GM13976 (cell line): ENCODE measurements at regions not wholly inside any gene's neighbourhood (a gene's known extent, or its start where the extent isn't known, plus 50 kb on each side); places are given as distances from the start of the nearest gene placed in this dataset.
"Not testable (repeated sequence)": the region's sequence is repeated elsewhere in the genome, so short reads cannot be mapped to it uniquely, and the experiment has no call there.

ENCODE experiments used
- DNase-seq: peaks from one replicate; pipeline ENCODE4 v3.0.0; 2012; ENCODE audit warnings: low spot score
- CTCF ChIP-seq: IDR thresholded peaks from 2 replicates; pipeline ENCODE4 v1.5.1; 2012; ENCODE audit warnings: borderline replicate concordance, mild to moderate bottlenecking; ENCODE audit not compliant: insufficient read depth; ENCODE audit errors: extremely low read depth, missing control alignments, control extremely low read depth
- in situ Hi-C: fragments of 300-500 bp; cut with MboI; formaldehyde crosslinking; loops from one replicate; pipeline ENCODE4 v1.12.0; 2022; ENCODE audit warnings: low sequenced_read_pairs, mixed read lengths, inconsistent platforms; ENCODE audit not compliant: unreplicated experiment

GRCh38 chr21:8992731-8993174 lies 1528.6 kb upstream of the TPTE start:
- in situ Hi-C loops = no loop called here
- TF ChIP-seq CTCF = no peak
- DNase-seq = no peak

GRCh38 chr21:8993284-8993942 lies 1528.0 kb upstream of the TPTE start:
- in situ Hi-C loops = no loop called here
- DNase-seq = no peak
- TF ChIP-seq CTCF = no peak

GRCh38 chr21:8993943-8994639 lies 1527.3 kb upstream of the TPTE start:
- in situ Hi-C loops = no loop called here

GRCh38 chr21:8994640-8995511 lies 1526.5 kb upstream of the TPTE start:
- TF ChIP-seq CTCF = no peak
- no peak for DNase-seq
- in situ Hi-C loops = no loop called here

More at GRCh38 chr21:8993943-8994639, 1527.3 kb upstream of the TPTE start:
- no peak for DNase-seq
- no peak for TF ChIP-seq CTCF

- in situ Hi-C loops = not testable (repeated sequence)
These were observed 1524.9 kb upstream of the TPTE start for GRCh38 chr21:8996487-8996968.

GRCh38 chr21:8997011-8997440 lies 1524.4 kb upstream of the TPTE start:
- no peak for TF ChIP-seq CTCF
- in situ Hi-C loops = no loop called here
- DNase-seq = no peak

More at GRCh38 chr21:8996487-8996968, 1524.9 kb upstream of the TPTE start:
- not testable (repeated sequence) for DNase-seq

GRCh38 chr21:8997443-8998390 lies 1523.7 kb upstream of the TPTE start:
- in situ Hi-C loops, DNase-seq: not testable (repeated sequence)

GRCh38 chr21:8998480-8998879 lies 1522.9 kb upstream of the TPTE start:
- in situ Hi-C loops = not testable (repeated sequence)

More at GRCh38 chr21:8998480-8998879, 1522.9 kb upstream of the TPTE start:
- not testable (repeated sequence) for DNase-seq
